ENCODE measurements at regions not wholly inside any gene's neighbourhood (a gene's known extent, or its start where the extent isn't known, plus 50 kb on each side); places are given as distances from the start of the nearest gene placed in this dataset.

DNA sequence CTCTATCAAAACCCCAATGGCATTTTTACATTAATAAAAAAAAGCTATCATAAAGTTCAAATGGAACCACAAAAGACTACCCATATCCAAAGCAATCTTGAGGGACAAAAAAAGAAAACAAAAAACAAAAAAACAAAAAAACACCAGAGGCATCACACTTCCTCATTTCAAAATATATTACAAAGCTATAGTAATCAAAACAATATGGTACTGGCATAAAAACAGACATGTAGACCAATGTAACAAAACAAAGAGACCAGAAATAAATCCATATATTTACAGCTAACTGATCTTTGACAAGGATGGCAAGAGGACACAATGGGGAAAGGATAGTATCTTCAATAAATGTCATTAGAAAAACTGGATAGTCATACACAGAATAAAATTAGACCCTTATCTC lies 245.1 kb upstream of the MSX2 start:
- no peak overlapping the region for H2AFZ ChIP-seq
- H3K79me2 ChIP-seq (ENCODE audit: insufficient read depth): no peaks in the 10 kb centered on the region
- H3F3A ChIP-seq (ENCODE audit: insufficient read depth): no peaks in the 10 kb centered on the region
- no peaks in the 10 kb centered on the region for H4K20me1 ChIP-seq (ENCODE audit: insufficient read depth)
- H3K27me3 ChIP-seq (replicated peaks; ENCODE audit: insufficient read depth): no peaks in the 10 kb centered on the region
- no peaks in the 10 kb centered on the region for H3K4me1 ChIP-seq (ENCODE audit: insufficient read depth)
- no peak for DNase-seq
- no peak overlapping the region for H3K4me2 ChIP-seq (ENCODE audit: unreplicated experiment)
- H3K4me3 ChIP-seq: no peak overlapping the region
- in situ Hi-C loops (cut with MboI): no loop called here
- TF ChIP-seq EZH2 (IDR thresholded peaks at IDR 0.05; ENCODE audit: insufficient read depth, poor library complexity, severe bottlenecking) (no peak), EZH2phosphoT487 (IDR thresholded peaks at IDR 0.05; ENCODE audit: insufficient read depth, low read depth) (no peak)
- H3K36me3 ChIP-seq (ENCODE audit: low read depth): no peaks in the 10 kb centered on the region
- H3K9me3 ChIP-seq (ENCODE audit: low read depth): no peaks in the 10 kb centered on the region
- H3K9ac ChIP-seq: no peak overlapping the region
- no peak overlapping the region for H3K27ac ChIP-seq
- no peaks in the 10 kb centered on the region for H3K9me2 ChIP-seq (ENCODE audit: insufficient read depth)

DNA sequence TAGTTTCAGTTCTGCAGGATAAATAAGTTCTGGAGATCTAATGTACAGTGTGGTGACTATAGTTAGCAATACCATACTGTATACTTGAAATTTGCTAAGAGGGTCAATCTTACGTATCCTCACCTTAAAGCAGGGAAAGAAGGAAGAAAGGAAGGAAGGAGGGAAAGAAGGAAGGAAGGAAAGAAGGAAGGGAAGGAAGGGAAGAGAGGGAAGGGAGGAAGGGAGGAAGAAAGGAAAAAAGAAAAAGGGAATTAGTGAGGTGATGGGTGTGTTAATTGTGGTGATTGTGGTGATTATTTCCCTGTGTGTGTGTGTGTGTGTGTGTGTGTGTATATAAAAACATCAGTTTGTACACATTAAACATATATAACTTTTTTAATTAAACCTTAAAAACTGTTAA lies 242.6 kb upstream of the MSX2 start:
- H4K20me1 ChIP-seq (ENCODE audit: insufficient read depth): no peaks in the 10 kb centered on the region
- H3K9me2 ChIP-seq (ENCODE audit: insufficient read depth): no peaks in the 10 kb centered on the region
- H3K9me3 ChIP-seq (ENCODE audit: low read depth): no peaks in the 10 kb centered on the region
- H3K79me2 ChIP-seq (ENCODE audit: insufficient read depth): no peaks in the 10 kb centered on the region
- no peaks in the 10 kb centered on the region for H3K27me3 ChIP-seq (replicated peaks; ENCODE audit: insufficient read depth)
- H3K4me2 ChIP-seq (ENCODE audit: unreplicated experiment): no peak overlapping the region
- H3K4me3 ChIP-seq: no peak overlapping the region
- no peaks in the 10 kb centered on the region for H3K4me1 ChIP-seq (ENCODE audit: insufficient read depth)
- TF ChIP-seq EZH2 (IDR thresholded peaks at IDR 0.05; ENCODE audit: insufficient read depth, poor library complexity, severe bottlenecking) (no peak), EZH2phosphoT487 (IDR thresholded peaks at IDR 0.05; ENCODE audit: insufficient read depth, low read depth) (no peak)
- no peak for DNase-seq
- H3K27ac ChIP-seq: no peak overlapping the region
- 53 to 56% methylated on average over 1 of the region's 1 CpG for WGBS, 2 experiments (ENCODE audit: low coverage in 1 of 2, low lambda C conversion rate in 2 of 2, missing lambda C conversion rate in 2 of 2)
- no peaks in the 10 kb centered on the region for H3F3A ChIP-seq (ENCODE audit: insufficient read depth)
- in situ Hi-C loops (cut with MboI): no loop called here
- no peaks in the 10 kb centered on the region for H3K36me3 ChIP-seq (ENCODE audit: low read depth)
- H2AFZ ChIP-seq: no peak overlapping the region
- no peak overlapping the region for H3K9ac ChIP-seq

DNA sequence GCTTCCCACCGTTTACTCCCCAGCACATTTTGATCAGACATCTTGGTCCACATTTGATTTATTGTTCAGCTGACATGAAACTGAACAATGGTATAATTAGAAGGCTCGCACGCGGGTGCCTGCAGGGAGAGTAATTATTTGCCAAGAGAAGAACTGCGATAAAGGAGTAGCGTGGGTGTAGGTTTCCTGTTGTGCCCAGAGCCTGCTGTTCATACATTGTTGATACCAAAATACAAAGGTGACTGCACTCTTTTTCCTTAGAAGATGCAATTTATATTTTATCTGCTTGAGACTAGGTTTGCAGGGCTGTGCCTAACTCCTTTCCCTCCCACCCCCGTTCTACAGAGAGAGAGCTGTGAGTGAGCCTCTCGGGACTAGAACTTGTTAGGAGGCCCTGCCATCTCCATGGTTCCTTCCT lies 241.8 kb upstream of the MSX2 start:
- DNase-seq: no peak
- Histone ChIP-seq H3K9ac (no peak overlapping the region), H3K4me1 (ENCODE audit: insufficient read depth) (no peaks in the 10 kb centered on the region), H3K4me3 (no peak overlapping the region), H3K27ac (no peak overlapping the region), H3K9me2 (ENCODE audit: insufficient read depth) (no peaks in the 10 kb centered on the region), H4K20me1 (ENCODE audit: insufficient read depth) (no peaks in the 10 kb centered on the region), H3K36me3 (ENCODE audit: low read depth) (no peaks in the 10 kb centered on the region), H3K27me3 (replicated peaks; ENCODE audit: insufficient read depth) (no peaks in the 10 kb centered on the region), H3K9me3 (ENCODE audit: low read depth) (no peaks in the 10 kb centered on the region), H2AFZ (no peak overlapping the region), H3K4me2 (ENCODE audit: unreplicated experiment) (no peak overlapping the region), H3F3A (ENCODE audit: insufficient read depth) (no peaks in the 10 kb centered on the region), H3K79me2 (ENCODE audit: insufficient read depth) (no peaks in the 10 kb centered on the region)
- in situ Hi-C loops (cut with MboI): no loop called here
- WGBS, 2 experiments (ENCODE audit: low coverage in 1 of 2, low lambda C conversion rate in 2 of 2, missing lambda C conversion rate in 2 of 2): 24 to 27% methylated on average over 8 of the region's 8 CpGs
- TF ChIP-seq EZH2phosphoT487 (IDR thresholded peaks at IDR 0.05; ENCODE audit: insufficient read depth, low read depth): no peak
- no peak for TF ChIP-seq EZH2 (IDR thresholded peaks at IDR 0.05; ENCODE audit: insufficient read depth, poor library complexity, severe bottlenecking)

DNA sequence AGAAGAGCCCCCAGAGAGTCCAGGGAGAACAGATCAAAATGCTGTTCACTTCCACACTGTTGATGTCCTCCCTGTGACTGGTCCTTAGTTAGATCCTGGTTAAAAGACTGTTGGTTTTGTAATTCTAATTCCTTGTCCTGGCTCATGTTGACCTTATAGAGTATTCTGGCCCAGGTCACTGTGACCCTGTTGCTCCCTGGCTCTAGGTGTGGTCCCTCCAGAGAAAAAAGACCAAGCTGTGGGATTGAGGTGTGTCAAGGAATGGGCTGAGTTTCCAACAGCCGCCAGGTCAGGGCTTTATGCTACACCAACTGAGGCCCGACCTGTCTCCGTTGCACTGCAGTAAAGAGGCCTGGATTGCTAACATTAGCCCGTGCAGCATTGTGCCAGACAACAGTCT lies 241.0 kb upstream of the MSX2 start:
- 23 to 29% methylated on average over 4 of the region's 4 CpGs for WGBS, 2 experiments (ENCODE audit: low coverage in 1 of 2, low lambda C conversion rate in 2 of 2, missing lambda C conversion rate in 2 of 2)
- no peak overlapping the region for H3K27ac ChIP-seq

DNA sequence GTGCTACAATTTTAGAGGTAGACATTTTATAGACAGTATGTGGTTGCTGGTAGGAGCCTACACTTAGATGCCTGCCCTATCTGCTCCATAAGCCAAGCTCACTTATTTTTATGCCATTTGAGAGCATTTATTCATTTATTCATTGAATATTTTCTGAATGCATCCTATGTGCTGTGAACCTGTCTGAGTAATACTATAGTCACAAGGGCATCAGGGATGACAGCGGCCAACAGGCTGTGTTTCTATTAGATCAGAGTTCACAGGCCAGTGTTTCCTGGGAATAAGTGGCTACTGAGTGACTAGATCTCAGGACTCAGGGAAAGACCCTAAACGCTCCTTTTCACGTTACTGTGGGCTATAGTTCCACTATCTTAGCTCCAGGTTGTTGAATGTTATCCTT lies 235.2 kb upstream of the MSX2 start:
- H3K27me3 ChIP-seq (replicated peaks; ENCODE audit: insufficient read depth): no peaks in the 10 kb centered on the region; the same call in 1 of the 2 replicates
- H3K9me3 ChIP-seq (ENCODE audit: low read depth): no peaks in the 10 kb centered on the region
- no peaks in the 10 kb centered on the region for H3K4me1 ChIP-seq (ENCODE audit: insufficient read depth)
- no peaks in the 10 kb centered on the region for H3F3A ChIP-seq (ENCODE audit: insufficient read depth)
- WGBS, 2 experiments (ENCODE audit: low coverage in 1 of 2, low lambda C conversion rate in 2 of 2, missing lambda C conversion rate in 2 of 2): 18 to 37% methylated on average over 3 of the region's 3 CpGs
- H3K9me2 ChIP-seq (ENCODE audit: insufficient read depth): no peaks in the 10 kb centered on the region
- no peak overlapping the region for H3K9ac ChIP-seq
- H3K27ac ChIP-seq: no peak overlapping the region
- no peak overlapping the region for H3K4me2 ChIP-seq (ENCODE audit: unreplicated experiment)
- no peak for TF ChIP-seq EZH2phosphoT487 (IDR thresholded peaks at IDR 0.05; ENCODE audit: insufficient read depth, low read depth)
- TF ChIP-seq EZH2 (IDR thresholded peaks at IDR 0.05; ENCODE audit: insufficient read depth, poor library complexity, severe bottlenecking): no peak
- in situ Hi-C loops (cut with MboI): no loop called here
- H4K20me1 ChIP-seq (ENCODE audit: insufficient read depth): no peaks in the 10 kb centered on the region
- no peaks in the 10 kb centered on the region for H3K36me3 ChIP-seq (ENCODE audit: low read depth)
- no peak overlapping the region for H2AFZ ChIP-seq
- H3K4me3 ChIP-seq: no peak overlapping the region
- DNase-seq: no peak
- no peaks in the 10 kb centered on the region for H3K79me2 ChIP-seq (ENCODE audit: insufficient read depth)

More for the DNA sequence above, 241.0 kb upstream of the MSX2 start:
- Histone ChIP-seq H3K4me3 (no peak overlapping the region), H3K4me1 (ENCODE audit: insufficient read depth) (no peaks in the 10 kb centered on the region), H3K36me3 (ENCODE audit: low read depth) (no peaks in the 10 kb centered on the region), H3K9me3 (ENCODE audit: low read depth) (no peaks in the 10 kb centered on the region), H3K9ac (no peak overlapping the region), H2AFZ (no peak overlapping the region), H3K4me2 (ENCODE audit: unreplicated experiment) (no peak overlapping the region), H3K27me3 (replicated peaks; ENCODE audit: insufficient read depth) (no peaks in the 10 kb centered on the region), H4K20me1 (ENCODE audit: insufficient read depth) (no peaks in the 10 kb centered on the region), H3K79me2 (ENCODE audit: insufficient read depth) (no peaks in the 10 kb centered on the region), H3K9me2 (ENCODE audit: insufficient read depth) (no peaks in the 10 kb centered on the region), H3F3A (ENCODE audit: insufficient read depth) (no peaks in the 10 kb centered on the region)
- TF ChIP-seq EZH2phosphoT487 (IDR thresholded peaks at IDR 0.05; ENCODE audit: insufficient read depth, low read depth): no peak
- TF ChIP-seq EZH2 (IDR thresholded peaks at IDR 0.05; ENCODE audit: insufficient read depth, poor library complexity, severe bottlenecking): no peak
- in situ Hi-C loops (cut with MboI): no loop called here
- DNase-seq: no peak
